ENCODE measurements at regions not wholly inside any gene's neighbourhood (a gene's known extent, or its start where the extent isn't known, plus 50 kb on each side); places are given as distances from the start of the nearest gene placed in this dataset.

- TF ChIP-seq, protein P1, sequence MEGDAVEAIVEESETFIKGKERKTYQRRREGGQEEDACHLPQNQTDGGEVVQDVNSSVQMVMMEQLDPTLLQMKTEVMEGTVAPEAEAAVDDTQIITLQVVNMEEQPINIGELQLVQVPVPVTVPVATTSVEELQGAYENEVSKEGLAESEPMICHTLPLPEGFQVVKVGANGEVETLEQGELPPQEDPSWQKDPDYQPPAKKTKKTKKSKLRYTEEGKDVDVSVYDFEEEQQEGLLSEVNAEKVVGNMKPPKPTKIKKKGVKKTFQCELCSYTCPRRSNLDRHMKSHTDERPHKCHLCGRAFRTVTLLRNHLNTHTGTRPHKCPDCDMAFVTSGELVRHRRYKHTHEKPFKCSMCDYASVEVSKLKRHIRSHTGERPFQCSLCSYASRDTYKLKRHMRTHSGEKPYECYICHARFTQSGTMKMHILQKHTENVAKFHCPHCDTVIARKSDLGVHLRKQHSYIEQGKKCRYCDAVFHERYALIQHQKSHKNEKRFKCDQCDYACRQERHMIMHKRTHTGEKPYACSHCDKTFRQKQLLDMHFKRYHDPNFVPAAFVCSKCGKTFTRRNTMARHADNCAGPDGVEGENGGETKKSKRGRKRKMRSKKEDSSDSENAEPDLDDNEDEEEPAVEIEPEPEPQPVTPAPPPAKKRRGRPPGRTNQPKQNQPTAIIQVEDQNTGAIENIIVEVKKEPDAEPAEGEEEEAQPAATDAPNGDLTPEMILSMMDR (IDR thresholded peaks at IDR 0.05; ENCODE audit: borderline replicate concordance, extremely low read depth, insufficient read depth) = no peak
- H3K4me3 ChIP-seq (ENCODE audit: low read length in 3 of 3) = no peak overlapping the region
- H3K27me3 ChIP-seq (ENCODE audit: control insufficient read depth, insufficient read depth, low read length) = no peaks in the 10 kb centered on the region
- no peaks in the 10 kb centered on the region for H3K36me3 ChIP-seq (ENCODE audit: control insufficient read depth in 2 of 3, insufficient read depth in 3 of 3, low read length in 3 of 3)
- DNase-seq (no peak), FAIRE-seq (no peak)
- no peak overlapping the region for H3K9ac ChIP-seq (ENCODE audit: low read length in 3 of 3)
- intact Hi-C loops (cut with DNase I) = no loop called here
- H3K4me1 ChIP-seq (ENCODE audit: control insufficient read depth in 2 of 3, insufficient read depth in 2 of 3, low read depth in 1 of 3, low read length in 3 of 3) = no peaks in the 10 kb centered on the region
- H3K27ac ChIP-seq (ENCODE audit: low read depth in 2 of 2, low read length in 2 of 2) = no peak overlapping the region
- no peaks in the 10 kb centered on the region for H3K9me3 ChIP-seq (ENCODE audit: control insufficient read depth in 2 of 3, insufficient read depth in 1 of 3, low read length in 3 of 3)
Measured at GRCh38 chr10:88107296-88108097, 244.1 kb downstream of the PTEN start.

DNA sequence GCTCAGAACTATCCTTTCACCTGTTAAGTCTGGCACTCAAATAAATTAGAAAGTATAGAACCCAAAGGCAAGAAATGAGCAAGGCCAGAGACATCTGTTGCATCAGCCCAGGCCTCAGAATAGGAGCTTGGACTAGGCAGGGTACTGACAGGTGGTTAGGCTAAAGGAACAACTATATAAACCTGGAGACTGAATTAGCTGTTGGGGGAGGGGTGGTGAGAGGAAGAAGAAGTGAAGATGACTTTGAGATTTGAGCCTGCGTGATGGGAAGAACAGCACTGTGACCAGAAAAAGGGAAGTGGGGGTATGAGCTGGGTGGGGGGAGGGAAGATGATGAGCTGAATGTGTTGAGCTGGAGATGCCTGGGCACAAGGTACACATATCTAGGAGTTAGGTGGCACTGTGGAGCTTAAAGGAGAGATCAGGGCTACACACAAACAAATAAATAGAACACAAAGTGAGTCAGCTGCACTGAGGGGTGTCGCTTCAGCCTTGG is 244.7 kb downstream of the PTEN start:
- Histone ChIP-seq H3K4me1 (ENCODE audit: control insufficient read depth in 2 of 3, insufficient read depth in 2 of 3, low read depth in 1 of 3, low read length in 3 of 3) (no peaks in the 10 kb centered on the region), H3K27me3 (ENCODE audit: control insufficient read depth, insufficient read depth, low read length) (no peaks in the 10 kb centered on the region), H3K27ac (ENCODE audit: low read depth in 2 of 2, low read length in 2 of 2) (no peak overlapping the region), H3K9me3 (ENCODE audit: control insufficient read depth in 2 of 3, insufficient read depth in 1 of 3, low read length in 3 of 3) (no peaks in the 10 kb centered on the region), H3K9ac (ENCODE audit: low read length in 3 of 3) (no peak overlapping the region), H3K36me3 (ENCODE audit: control insufficient read depth in 2 of 3, insufficient read depth in 3 of 3, low read length in 3 of 3) (no peaks in the 10 kb centered on the region), H3K4me3 (ENCODE audit: low read length in 3 of 3) (no peak overlapping the region)
- TF ChIP-seq, protein P1 (IDR thresholded peaks at IDR 0.05; ENCODE audit: borderline replicate concordance, extremely low read depth, insufficient read depth) = peak; percentile 4
- DNase-seq = no peak
- intact Hi-C loops (cut with DNase I) = no loop called here
- FAIRE-seq = no peak

GRCh38 chr10:88110355-88110754 is 246.9 kb downstream of the PTEN start:
- Histone ChIP-seq H3K36me3 (ENCODE audit: control insufficient read depth in 2 of 3, insufficient read depth in 3 of 3, low read length in 3 of 3) (no peaks in the 10 kb centered on the region), H3K4me3 (ENCODE audit: low read length in 3 of 3) (no peak overlapping the region), H3K4me1 (ENCODE audit: control insufficient read depth in 2 of 3, insufficient read depth in 2 of 3, low read depth in 1 of 3, low read length in 3 of 3) (no peaks in the 10 kb centered on the region), H3K9me3 (ENCODE audit: control insufficient read depth in 2 of 3, insufficient read depth in 1 of 3, low read length in 3 of 3) (no peaks in the 10 kb centered on the region), H3K27me3 (ENCODE audit: control insufficient read depth, insufficient read depth, low read length) (no peaks in the 10 kb centered on the region), H3K9ac (ENCODE audit: low read length in 3 of 3) (no peak overlapping the region), H3K27ac (ENCODE audit: low read depth in 2 of 2, low read length in 2 of 2) (no peak overlapping the region)
- DNase-seq = no peak
- intact Hi-C loops (cut with DNase I) = no loop called here
- no peak for FAIRE-seq
- TF ChIP-seq, protein P1 (IDR thresholded peaks at IDR 0.05; ENCODE audit: borderline replicate concordance, extremely low read depth, insufficient read depth) = no peak

Data from kidney (tissue), 13 donors.